DND-41 (cell line): ENCODE measurements at regions not wholly inside any gene's neighbourhood (a gene's known extent, or its start where the extent isn't known, plus 50 kb on each side); places are given as distances from the start of the nearest gene placed in this dataset.

Source experiments
- CTCF ChIP-seq: IDR thresholded peaks from 2 replicates; pipeline ENCODE4 v1.5.1; 2012; ENCODE audit warnings: borderline replicate concordance, low read length, moderate library complexity, mild to moderate bottlenecking; ENCODE audit not compliant: poor library complexity, severe bottlenecking; ENCODE audit errors: extremely low read depth
- EZH2 ChIP-seq: IDR thresholded peaks from 3 replicates; pipeline ENCODE4 v1.6.1; 2012; ENCODE audit warnings: borderline replicate concordance, low read depth, mild to moderate bottlenecking, moderate library complexity, low read length, inconsistent platforms; ENCODE audit not compliant: severe bottlenecking

- no peak for TF ChIP-seq CTCF
- TF ChIP-seq EZH2, result no peak
These were observed 183.1 kb upstream of the COX10 start for GRCh38 chr17:13885953-13886889.
